Ascending aorta (tissue), 2 donors: ENCODE measurements at regions not wholly inside any gene's neighbourhood (a gene's known extent, or its start where the extent isn't known, plus 50 kb on each side); places are given as distances from the start of the nearest gene placed in this dataset.

ENCODE experiments used
- DNase-seq, 2 donors: peaks; one replicate each; pipeline ENCODE4 v3.0.0-alpha.2; 2019; ENCODE audit warnings: low spot score in 2 of 2
- H3K27ac ChIP-seq, 2 donors: fragments of 200-600 bp; sonication (generic); one replicate each; pipeline ENCODE4 v1.5.1; 2016 to 2017; ENCODE audit warnings: mild to moderate bottlenecking in 1 of 2
- H3K27me3 ChIP-seq: fragments of 200-600 bp; sonication (generic); one replicate; pipeline ENCODE4 v1.5.1; 2017
- H3K36me3 ChIP-seq, 2 donors: fragments of 200-600 bp; sonication (generic); one replicate each; pipeline ENCODE4 v1.5.1; 2016
- H3K4me1 ChIP-seq, 2 donors: fragments of 200-600 bp; sonication (generic); one replicate each; pipeline ENCODE4 v1.5.1; 2016 to 2017; ENCODE audit warnings: mild to moderate bottlenecking in 1 of 2
- H3K4me3 ChIP-seq, 2 donors: fragments of 200-600 bp; sonication (generic); one replicate each; pipeline ENCODE4 v1.5.1; 2016 to 2017; ENCODE audit warnings: mild to moderate bottlenecking in 1 of 2
- H3K9me3 ChIP-seq, 2 donors: fragments of 200-600 bp; sonication (generic); one replicate each; pipeline ENCODE4 v1.5.1; 2016
- intact Hi-C: fragments of 100-400 bp; cut with DNase I; formaldehyde crosslinking; loops from one replicate; pipeline ENCODE4 v1.15.1; 2023
- TF ChIP-seq, protein P1 (sequence below), 3 experiments: fragments of 200-600 bp in 2 of 3; fragments of 450-650 bp in 1 of 3; sonication (generic) in 2 of 3; IDR thresholded peaks; one replicate each; pipeline ENCODE4 v1.5.1; 2016 to 2019; ENCODE audit warnings: antibody characterized with exemption in 3 of 3, mild to moderate bottlenecking in 1 of 3, moderate library complexity in 1 of 3

DNA sequence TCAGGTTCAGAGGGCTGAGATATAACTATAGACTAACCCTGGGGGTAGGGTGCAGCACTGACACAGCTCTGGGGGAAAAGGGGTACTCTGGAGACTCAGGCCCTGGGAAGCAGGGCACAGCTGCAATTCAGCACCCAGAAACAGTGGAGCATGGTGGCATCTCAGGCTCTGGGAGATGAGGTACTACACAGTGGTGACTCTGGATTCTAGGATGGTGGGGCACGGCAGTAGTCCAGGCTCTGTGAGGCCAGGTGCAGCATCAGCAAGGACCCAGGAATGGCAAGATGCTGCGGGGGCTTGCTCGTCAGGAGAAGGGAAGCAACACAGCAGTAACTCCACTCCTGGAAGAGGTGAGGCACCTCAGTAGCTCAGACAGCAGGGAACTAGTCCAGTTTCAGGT, 271.5 kb upstream of the MOCS1 start:
- intact Hi-C loops, result no loop called here
- H3K9me3 ChIP-seq, result peaks cover 5 to 29% of the 10 kb centered on the region in 2 donors
- no peak overlapping the region for H3K4me3 ChIP-seq
- no peak for DNase-seq
- H3K4me1 ChIP-seq, result no peaks in the 10 kb centered on the region
- no peak overlapping the region for H3K27ac ChIP-seq
- no peaks in the 10 kb centered on the region for H3K36me3 ChIP-seq
- TF ChIP-seq, protein P1, sequence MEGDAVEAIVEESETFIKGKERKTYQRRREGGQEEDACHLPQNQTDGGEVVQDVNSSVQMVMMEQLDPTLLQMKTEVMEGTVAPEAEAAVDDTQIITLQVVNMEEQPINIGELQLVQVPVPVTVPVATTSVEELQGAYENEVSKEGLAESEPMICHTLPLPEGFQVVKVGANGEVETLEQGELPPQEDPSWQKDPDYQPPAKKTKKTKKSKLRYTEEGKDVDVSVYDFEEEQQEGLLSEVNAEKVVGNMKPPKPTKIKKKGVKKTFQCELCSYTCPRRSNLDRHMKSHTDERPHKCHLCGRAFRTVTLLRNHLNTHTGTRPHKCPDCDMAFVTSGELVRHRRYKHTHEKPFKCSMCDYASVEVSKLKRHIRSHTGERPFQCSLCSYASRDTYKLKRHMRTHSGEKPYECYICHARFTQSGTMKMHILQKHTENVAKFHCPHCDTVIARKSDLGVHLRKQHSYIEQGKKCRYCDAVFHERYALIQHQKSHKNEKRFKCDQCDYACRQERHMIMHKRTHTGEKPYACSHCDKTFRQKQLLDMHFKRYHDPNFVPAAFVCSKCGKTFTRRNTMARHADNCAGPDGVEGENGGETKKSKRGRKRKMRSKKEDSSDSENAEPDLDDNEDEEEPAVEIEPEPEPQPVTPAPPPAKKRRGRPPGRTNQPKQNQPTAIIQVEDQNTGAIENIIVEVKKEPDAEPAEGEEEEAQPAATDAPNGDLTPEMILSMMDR (IDR thresholded peaks at IDR 0.05), result no peak
- H3K27me3 ChIP-seq, result no peaks in the 10 kb centered on the region

DNA sequence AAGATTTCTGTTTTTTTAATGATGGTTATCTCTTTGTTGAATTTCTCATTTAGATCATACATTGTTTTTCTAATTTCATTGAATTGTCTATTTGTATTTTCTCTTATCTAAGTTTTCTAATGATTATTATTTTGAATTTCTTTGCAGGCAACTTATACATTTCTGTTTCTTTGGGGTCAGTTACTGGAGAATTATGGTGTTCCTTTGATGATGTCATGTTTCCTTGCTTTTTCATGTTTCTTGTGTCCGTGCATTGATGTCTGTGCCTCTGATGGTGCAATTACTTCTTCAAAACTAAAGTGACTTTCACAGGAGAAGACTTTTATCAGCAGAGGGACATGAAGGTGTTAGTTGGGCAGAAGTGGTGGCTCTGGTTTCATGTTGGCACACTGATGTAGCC, 270.7 kb upstream of the MOCS1 start:
- H3K27me3 ChIP-seq, result no peaks in the 10 kb centered on the region
- TF ChIP-seq, protein P1 (IDR thresholded peaks at IDR 0.05), result no peak
- intact Hi-C loops, result no loop called here
- no peak overlapping the region for H3K4me3 ChIP-seq
- H3K27ac ChIP-seq, result no peak overlapping the region
- peaks cover 5 to 37% of the 10 kb centered on the region in 2 donors for H3K9me3 ChIP-seq
- H3K4me1 ChIP-seq, result no peaks in the 10 kb centered on the region
- no peak for DNase-seq
- H3K36me3 ChIP-seq, result no peaks in the 10 kb centered on the region

DNA sequence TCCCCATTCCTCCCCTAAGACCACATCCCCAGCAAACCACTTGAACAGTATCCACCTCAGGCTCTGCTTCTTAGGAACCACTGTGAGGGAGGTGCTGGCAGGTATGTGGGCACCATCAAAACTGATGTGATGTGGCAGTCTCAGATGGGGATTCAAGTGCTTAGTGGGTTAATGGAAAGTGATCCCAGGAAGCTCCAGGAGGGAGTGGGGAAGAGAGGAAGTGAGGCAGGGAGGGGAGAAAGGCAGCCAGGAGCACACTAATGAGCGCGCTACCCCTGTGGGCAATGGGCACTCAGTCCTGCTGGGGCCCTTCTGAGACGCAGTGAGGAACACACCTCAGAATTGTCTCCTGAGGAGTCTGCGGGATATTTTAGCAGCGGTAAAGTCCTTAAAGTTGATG, 263.1 kb upstream of the MOCS1 start:
- H3K4me3 ChIP-seq, result no peak overlapping the region
- TF ChIP-seq, protein P1 (IDR thresholded peaks at IDR 0.05), result no peak
- intact Hi-C loops, result no loop called here
- H3K9me3 ChIP-seq, result peaks cover 0 to 16% of the 10 kb centered on the region in 2 donors
- no peaks in the 10 kb centered on the region for H3K4me1 ChIP-seq
- no peak for DNase-seq
- H3K36me3 ChIP-seq, result no peaks in the 10 kb centered on the region
- no peaks in the 10 kb centered on the region for H3K27me3 ChIP-seq
- no peak overlapping the region for H3K27ac ChIP-seq

DNA sequence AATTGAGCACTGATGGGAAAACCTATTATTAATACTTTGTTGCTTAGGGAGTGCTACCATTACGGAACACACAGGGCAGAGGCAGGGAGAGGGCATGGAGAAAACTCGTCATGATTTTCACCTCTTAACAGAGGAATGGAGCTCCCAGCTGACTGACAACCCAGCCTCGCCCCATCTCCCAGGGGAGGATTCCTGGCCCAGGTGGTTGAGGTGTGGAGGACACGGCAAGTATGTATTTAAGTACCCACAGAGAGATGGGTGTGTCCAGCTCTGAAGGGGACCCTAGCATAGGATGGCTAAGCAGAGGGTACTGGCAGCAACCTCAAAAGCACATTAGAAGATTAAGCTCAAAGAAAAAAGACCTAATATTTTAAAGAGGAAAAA, 261.9 kb upstream of the MOCS1 start:
- no peaks in the 10 kb centered on the region for H3K4me1 ChIP-seq
- H3K27ac ChIP-seq, result no peak overlapping the region
- H3K36me3 ChIP-seq, result no peaks in the 10 kb centered on the region
- H3K9me3 ChIP-seq, result peaks cover 0 to 8% of the 10 kb centered on the region in 2 donors
- intact Hi-C loops, result no loop called here
- H3K27me3 ChIP-seq, result no peaks in the 10 kb centered on the region
- no peak overlapping the region for H3K4me3 ChIP-seq
- no peak for DNase-seq
- TF ChIP-seq, protein P1 (IDR thresholded peaks at IDR 0.05), result no peak

DNA sequence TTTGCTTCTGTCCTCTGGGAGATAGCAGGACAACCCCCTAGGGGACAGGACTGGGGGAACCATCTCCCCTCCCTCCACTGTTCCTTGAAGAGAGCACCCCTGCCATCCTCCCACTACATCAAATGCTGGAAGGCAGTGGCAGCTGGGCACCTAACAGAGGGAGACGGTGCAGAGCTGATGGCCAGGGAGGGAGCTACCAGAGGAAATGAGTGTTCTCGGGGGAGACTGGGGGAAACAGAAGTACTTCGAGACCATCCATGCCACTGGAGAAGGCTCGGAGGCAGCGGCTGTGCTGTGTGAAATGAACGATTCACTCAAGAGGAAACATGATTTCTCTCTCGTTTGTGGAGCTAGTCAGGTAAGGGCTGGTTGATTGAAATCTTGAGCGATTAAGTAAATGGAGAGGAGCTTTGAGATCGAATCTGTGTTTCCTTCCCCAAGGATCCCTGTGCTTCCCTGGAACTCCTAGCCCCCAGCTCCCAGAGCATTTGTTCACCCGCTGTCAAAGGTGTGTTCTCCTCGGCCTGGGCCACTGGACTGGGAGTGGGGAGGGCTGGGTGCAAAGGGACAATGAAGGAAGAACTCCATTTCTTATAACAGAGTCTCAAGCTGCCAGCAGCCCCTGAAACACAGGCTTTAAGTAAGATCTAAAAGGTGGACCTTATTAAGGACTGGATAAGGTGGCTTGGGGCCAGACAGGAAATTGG, 261.3 kb upstream of the MOCS1 start:
- intact Hi-C loops, result no loop called here
- Histone ChIP-seq H3K27ac (no peak overlapping the region), H3K4me1 (no peaks in the 10 kb centered on the region), H3K36me3 (no peaks in the 10 kb centered on the region), H3K4me3 (no peak overlapping the region), H3K9me3 (peaks cover 0 to 6% of the 10 kb centered on the region in 2 donors), H3K27me3 (no peaks in the 10 kb centered on the region)
- TF ChIP-seq, protein P1 (IDR thresholded peaks at IDR 0.05), result no peak
- DNase-seq, result no peak
